ENCODE measurements at regions not wholly inside any gene's neighbourhood (a gene's known extent, or its start where the extent isn't known, plus 50 kb on each side); places are given as distances from the start of the nearest gene placed in this dataset.
A peak's percentile ranks its signal among the peaks of the same experiment; 100 is the strongest.
"Not testable (repeated sequence)": the region's sequence is repeated elsewhere in the genome, so short reads cannot be mapped to it uniquely, and the experiment has no call there.

DNA sequence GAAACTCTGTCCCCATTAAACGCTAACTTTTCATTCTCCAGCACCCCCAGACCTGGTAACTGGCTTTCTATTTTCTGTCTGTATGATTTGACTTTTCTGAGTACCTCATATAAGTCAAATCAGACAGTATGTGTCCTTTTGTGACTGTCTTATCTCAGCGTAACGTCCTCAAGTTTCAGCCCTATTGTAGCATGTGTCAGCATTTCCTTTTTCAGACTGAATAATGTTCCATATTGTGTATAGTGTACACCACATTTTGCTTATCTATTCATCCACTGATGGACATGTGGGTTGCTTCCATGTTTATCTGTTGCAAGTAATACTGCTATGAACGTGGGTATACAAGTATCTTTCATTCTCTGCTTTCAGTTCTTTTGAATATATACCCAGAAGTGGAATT is 242.4 kb downstream of the RTP5 start:
- H3K4me3 Mint-ChIP-seq; H3K27me3 Mint-ChIP-seq (ENCODE audit: low read depth); DNase-seq; H3K36me3 Mint-ChIP-seq (ENCODE audit: insufficient read depth in 2 of 2); H3K27ac Mint-ChIP-seq; H3K4me1 Mint-ChIP-seq (ENCODE audit: low read depth); H3K9me3 Mint-ChIP-seq: not testable (repeated sequence)
- peak in 1 of 2 donors; percentile 84 for ATAC-seq (replicated peaks in 1 of 2)

DNA sequence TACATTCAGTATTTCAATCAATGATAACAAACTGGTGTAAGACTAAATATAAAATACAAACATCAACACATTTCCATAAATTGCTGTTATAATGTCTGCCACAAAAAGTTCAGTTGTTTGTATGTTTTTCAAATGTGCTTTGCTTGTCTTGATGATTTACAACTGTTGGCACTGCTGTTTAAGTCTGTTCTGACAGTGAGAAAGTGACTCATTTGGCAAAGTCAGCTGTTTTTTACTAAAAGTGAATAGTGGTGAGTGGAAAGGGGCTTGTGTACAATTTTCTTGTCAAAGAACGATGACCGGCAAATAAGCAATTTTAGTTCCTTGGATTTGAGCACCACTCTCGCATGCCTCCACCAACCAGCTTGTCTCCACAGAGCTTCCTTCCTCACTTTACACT is 244.0 kb downstream of the RTP5 start:
- DNase-seq; H3K27me3 Mint-ChIP-seq (ENCODE audit: low read depth); H3K27ac Mint-ChIP-seq; H3K36me3 Mint-ChIP-seq (ENCODE audit: insufficient read depth in 2 of 2); H3K4me3 Mint-ChIP-seq; H3K4me1 Mint-ChIP-seq (ENCODE audit: low read depth); ATAC-seq (replicated peaks in 1 of 2); H3K9me3 Mint-ChIP-seq: not testable (repeated sequence)

DNA sequence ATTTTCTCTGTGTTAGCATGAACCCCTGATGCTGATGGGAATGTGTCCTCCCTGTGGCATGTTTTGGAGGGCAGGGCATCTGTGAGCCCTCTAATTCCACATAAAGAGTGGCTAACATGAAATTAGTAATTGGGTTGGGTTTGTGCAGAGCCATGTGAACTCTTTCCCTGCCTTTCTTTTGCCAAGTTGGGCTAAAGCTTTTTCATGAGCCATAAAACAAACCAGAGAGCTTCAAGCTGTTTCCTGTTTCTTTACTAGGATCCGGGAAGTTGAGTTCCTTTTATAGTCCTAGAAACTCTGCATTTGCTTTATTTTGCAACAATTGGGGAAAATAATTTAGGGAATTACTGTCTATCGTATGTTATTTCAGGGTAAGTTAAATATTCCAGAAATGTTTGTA is 247.1 kb downstream of the RTP5 start:
- not testable (repeated sequence) for H3K27ac Mint-ChIP-seq, DNase-seq

DNA sequence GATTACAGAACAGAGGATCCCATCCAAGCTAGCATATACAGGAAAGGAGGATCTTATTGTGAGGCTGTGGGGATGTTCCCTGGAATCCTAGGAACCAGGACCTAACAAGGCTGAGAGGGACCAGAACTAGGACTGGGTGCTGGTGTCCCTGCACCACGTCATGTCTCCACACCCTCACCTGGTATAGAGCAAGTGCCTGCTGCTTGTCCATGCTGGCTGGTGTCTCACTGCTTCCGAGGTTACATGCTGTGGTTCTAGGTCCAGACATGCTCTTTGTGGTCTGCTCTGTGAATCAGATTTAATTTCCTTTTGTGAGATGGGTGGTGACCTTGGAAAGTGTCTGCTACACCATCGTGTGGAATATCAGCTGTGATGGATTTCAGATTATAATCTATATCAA is 247.8 kb downstream of the RTP5 start:
- not testable (repeated sequence) for H3K27ac Mint-ChIP-seq; H3K4me3 Mint-ChIP-seq; H3K9me3 Mint-ChIP-seq; H3K27me3 Mint-ChIP-seq (ENCODE audit: low read depth); H3K36me3 Mint-ChIP-seq (ENCODE audit: insufficient read depth in 2 of 2); H3K4me1 Mint-ChIP-seq (ENCODE audit: low read depth); DNase-seq
- ATAC-seq (replicated peaks in 1 of 2): peak in 1 of 2 donors; percentile 28

More for the DNA sequence above, 247.1 kb downstream of the RTP5 start:
- not testable (repeated sequence) for H3K27me3 Mint-ChIP-seq (ENCODE audit: low read depth); H3K4me3 Mint-ChIP-seq; H3K4me1 Mint-ChIP-seq (ENCODE audit: low read depth); H3K36me3 Mint-ChIP-seq (ENCODE audit: insufficient read depth in 2 of 2); ATAC-seq (replicated peaks in 1 of 2); H3K9me3 Mint-ChIP-seq

DNA sequence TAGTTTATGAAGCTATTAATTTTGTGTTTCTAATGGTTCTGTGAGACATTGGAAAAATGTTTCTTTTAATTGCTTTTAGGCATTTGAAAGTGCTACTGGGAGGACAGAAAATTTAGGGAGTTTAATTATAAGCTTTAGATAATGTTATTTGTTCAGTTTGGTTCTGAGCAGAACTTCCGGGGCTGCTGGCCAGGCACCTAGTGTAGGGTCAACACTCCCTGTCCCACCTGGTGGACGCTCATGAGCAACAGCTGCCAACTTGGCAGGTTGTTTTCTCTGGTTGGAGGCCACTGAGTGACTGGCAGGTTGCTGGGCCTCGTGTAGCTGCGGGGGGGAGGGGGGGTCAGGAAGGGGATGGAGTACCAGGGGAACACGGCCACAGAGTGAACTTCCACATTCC is 250.2 kb downstream of the RTP5 start:
- not testable (repeated sequence) for H3K27ac Mint-ChIP-seq; H3K36me3 Mint-ChIP-seq (ENCODE audit: insufficient read depth in 2 of 2); H3K4me3 Mint-ChIP-seq; H3K9me3 Mint-ChIP-seq; H3K4me1 Mint-ChIP-seq (ENCODE audit: low read depth); H3K27me3 Mint-ChIP-seq (ENCODE audit: low read depth); ATAC-seq (replicated peaks in 1 of 2); DNase-seq

DNA sequence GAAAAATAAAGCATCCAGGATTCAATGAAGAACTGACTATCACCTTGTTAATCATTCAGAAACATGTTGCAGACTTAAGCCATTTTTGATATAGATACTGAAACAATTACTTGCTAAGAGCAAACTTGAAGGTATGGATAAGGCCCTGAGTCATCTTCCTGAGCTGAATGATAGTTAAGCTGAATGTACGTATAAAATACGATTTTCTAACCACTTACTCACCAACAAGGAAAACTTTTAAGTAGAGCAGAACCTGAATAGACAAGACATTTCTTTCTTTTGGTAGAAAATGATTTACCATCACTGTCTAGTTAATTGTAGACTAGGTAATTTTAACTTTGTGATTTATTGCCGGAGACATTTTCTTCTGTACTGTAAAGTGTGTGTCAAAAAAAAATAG is 261.2 kb downstream of the RTP5 start:
- H3K36me3 Mint-ChIP-seq (ENCODE audit: insufficient read depth in 2 of 2); ATAC-seq (replicated peaks in 1 of 2); H3K9me3 Mint-ChIP-seq; H3K4me1 Mint-ChIP-seq (ENCODE audit: low read depth); H3K27me3 Mint-ChIP-seq (ENCODE audit: low read depth); H3K27ac Mint-ChIP-seq; H3K4me3 Mint-ChIP-seq; DNase-seq: not testable (repeated sequence)

DNA sequence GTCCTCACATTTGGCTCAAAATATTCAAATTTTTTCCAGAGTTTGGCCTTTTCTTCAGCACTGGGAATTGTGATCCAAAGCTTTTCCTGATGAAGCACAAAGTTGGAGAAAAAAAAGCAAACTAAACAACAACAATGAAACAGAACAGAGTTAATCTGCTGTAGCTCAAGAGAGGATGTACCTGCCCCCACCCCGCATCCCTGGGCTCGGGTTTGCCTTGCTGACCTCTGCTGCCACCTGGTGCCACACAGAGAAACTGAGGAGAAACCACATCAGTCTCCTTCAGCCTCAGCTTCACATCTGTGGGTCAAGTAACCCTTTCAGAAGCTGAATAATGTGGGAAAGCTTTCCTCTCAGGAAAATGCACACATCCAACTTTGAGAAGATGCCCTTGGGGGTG is 290.4 kb downstream of the RTP5 start:
- H3K27ac Mint-ChIP-seq; DNase-seq; H3K4me3 Mint-ChIP-seq; H3K4me1 Mint-ChIP-seq (ENCODE audit: low read depth); ATAC-seq (replicated peaks in 1 of 2); H3K27me3 Mint-ChIP-seq (ENCODE audit: low read depth); H3K9me3 Mint-ChIP-seq; H3K36me3 Mint-ChIP-seq (ENCODE audit: insufficient read depth in 2 of 2): not testable (repeated sequence)

DNA sequence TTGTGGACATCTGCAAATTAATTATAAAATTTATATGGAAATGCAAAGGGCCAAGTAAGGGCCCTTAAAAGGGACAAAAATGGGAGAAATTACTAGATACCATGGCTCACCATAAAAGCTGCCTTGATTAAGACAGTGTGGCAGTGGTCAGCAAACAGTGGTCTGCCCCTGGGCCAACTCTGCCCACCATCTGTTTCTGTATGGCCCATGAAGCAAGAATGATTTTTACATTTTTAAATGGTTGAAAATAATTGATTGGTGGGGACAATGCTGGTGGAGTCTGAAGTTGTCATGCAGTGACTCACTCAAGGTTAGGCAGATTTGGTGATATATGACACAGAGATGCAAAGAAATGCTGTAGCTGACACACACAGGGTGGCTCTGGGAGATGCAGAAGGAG is 295.6 kb downstream of the RTP5 start:
- DNase-seq; H3K4me1 Mint-ChIP-seq (ENCODE audit: low read depth); H3K9me3 Mint-ChIP-seq; ATAC-seq (replicated peaks in 1 of 2); H3K27ac Mint-ChIP-seq; H3K36me3 Mint-ChIP-seq (ENCODE audit: insufficient read depth in 2 of 2); H3K4me3 Mint-ChIP-seq; H3K27me3 Mint-ChIP-seq (ENCODE audit: low read depth): not testable (repeated sequence)

DNA sequence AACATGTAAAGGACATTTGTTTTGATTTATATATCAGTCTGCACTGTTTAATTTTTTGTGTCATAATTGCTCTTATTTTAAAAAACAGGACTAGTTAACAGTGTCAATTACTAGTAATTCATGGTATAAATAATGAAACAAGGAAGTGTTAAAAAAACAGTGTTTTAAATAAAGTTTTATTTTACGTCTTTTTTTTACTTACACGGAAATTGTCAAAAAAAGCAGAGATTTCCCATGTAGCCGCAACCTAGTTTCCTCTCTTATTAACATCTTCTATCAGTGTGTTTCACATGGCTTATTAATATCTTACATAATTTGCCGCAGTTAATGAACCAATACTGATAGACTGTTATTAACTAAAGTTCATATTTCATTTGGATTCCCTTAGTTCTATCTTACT is 301.8 kb downstream of the RTP5 start:
- H3K27me3 Mint-ChIP-seq (ENCODE audit: low read depth); H3K9me3 Mint-ChIP-seq; ATAC-seq (replicated peaks in 1 of 2); H3K36me3 Mint-ChIP-seq (ENCODE audit: insufficient read depth in 2 of 2); H3K27ac Mint-ChIP-seq; H3K4me3 Mint-ChIP-seq; H3K4me1 Mint-ChIP-seq (ENCODE audit: low read depth); DNase-seq: not testable (repeated sequence)
